ENCODE measurements at regions not wholly inside any gene's neighbourhood (a gene's known extent, or its start where the extent isn't known, plus 50 kb on each side); places are given as distances from the start of the nearest gene placed in this dataset.

DNA sequence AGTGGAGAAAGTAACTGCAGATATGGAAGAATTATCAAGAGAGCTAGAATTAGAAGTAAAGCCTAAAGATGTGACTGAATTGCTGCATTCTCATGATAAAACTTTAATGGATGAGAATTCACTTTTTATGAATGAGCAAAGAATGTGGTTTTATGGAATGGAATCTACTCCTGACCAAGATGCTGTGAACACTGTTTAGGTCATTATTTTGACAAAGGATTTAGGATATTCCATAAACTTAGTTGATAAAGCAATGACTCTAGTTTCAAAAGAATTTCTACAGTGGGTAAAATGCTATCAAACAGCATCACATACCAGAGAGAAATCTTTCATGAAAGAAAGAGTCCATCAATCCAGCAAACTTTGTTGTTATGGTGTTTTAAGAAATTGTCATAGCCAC is 1317.7 kb upstream of the ACVR2A start:
- no peaks in the 10 kb centered on the region for H3K79me2 ChIP-seq (ENCODE audit: low read depth)
- H3K4me1 ChIP-seq (replicated peaks; ENCODE audit: insufficient read depth) = no peaks in the 10 kb centered on the region
- BruUV-seq (replicated peaks) = no TSS peak
- H3K4me3 ChIP-seq = no peak overlapping the region
- H4K20me1 ChIP-seq (ENCODE audit: insufficient read depth) = no peaks in the 10 kb centered on the region
- ChIA-PET POLR2A (ENCODE audit: unreplicated experiment) (no interaction called here), CTCF (no interaction called here)
- DNase-seq = no peak
- no peaks in the 10 kb centered on the region for H3F3A ChIP-seq (ENCODE audit: insufficient read depth, low read depth)
- TF ChIP-seq EZH2 (IDR thresholded peaks at IDR 0.05; ENCODE audit: low read depth) = no peak
- TF ChIP-seq, protein P1, sequence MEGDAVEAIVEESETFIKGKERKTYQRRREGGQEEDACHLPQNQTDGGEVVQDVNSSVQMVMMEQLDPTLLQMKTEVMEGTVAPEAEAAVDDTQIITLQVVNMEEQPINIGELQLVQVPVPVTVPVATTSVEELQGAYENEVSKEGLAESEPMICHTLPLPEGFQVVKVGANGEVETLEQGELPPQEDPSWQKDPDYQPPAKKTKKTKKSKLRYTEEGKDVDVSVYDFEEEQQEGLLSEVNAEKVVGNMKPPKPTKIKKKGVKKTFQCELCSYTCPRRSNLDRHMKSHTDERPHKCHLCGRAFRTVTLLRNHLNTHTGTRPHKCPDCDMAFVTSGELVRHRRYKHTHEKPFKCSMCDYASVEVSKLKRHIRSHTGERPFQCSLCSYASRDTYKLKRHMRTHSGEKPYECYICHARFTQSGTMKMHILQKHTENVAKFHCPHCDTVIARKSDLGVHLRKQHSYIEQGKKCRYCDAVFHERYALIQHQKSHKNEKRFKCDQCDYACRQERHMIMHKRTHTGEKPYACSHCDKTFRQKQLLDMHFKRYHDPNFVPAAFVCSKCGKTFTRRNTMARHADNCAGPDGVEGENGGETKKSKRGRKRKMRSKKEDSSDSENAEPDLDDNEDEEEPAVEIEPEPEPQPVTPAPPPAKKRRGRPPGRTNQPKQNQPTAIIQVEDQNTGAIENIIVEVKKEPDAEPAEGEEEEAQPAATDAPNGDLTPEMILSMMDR (conservative IDR thresholded peaks at IDR 0.05) = no peak
- intact Hi-C loops (cut with micrococcal nuclease; ENCODE audit: unreplicated experiment) = no loop called here
- H2AFZ ChIP-seq = no peak overlapping the region
- no peaks in the 10 kb centered on the region for H3K27me3 ChIP-seq (ENCODE audit: insufficient read depth, low read depth)
- H3K36me3 ChIP-seq (ENCODE audit: low read depth) = no peaks in the 10 kb centered on the region
- H3K27ac ChIP-seq = no peak overlapping the region
- H3K4me2 ChIP-seq = no peak overlapping the region
- H3K9me3 ChIP-seq (ENCODE audit: insufficient read depth, low read depth) = no peaks in the 10 kb centered on the region
- H3K9me2 ChIP-seq (ENCODE audit: insufficient read depth) = no peaks in the 10 kb centered on the region

GRCh38 chr2:146523196-146523595 is 1321.6 kb upstream of the ACVR2A start:
- H3K4me1 ChIP-seq (replicated peaks; ENCODE audit: insufficient read depth) = no peaks in the 10 kb centered on the region
- no peak overlapping the region for H2AFZ ChIP-seq
- CTCF ChIA-PET = interaction anchor here (0.8 kb wide), 1 partner anchor 127 kb away, joined by 3 read pairs; no protein-coding TSS in a partner anchor
- DNase-seq = no peak
- H3K9me3 ChIP-seq (ENCODE audit: insufficient read depth, low read depth) = no peaks in the 10 kb centered on the region
- intact Hi-C loops (cut with micrococcal nuclease; ENCODE audit: unreplicated experiment) = loop anchor here (5.0 kb wide), 1 partner anchor 139 kb away; no protein-coding TSS in a partner anchor
- no peaks in the 10 kb centered on the region for H3K79me2 ChIP-seq (ENCODE audit: low read depth)
- POLR2A ChIA-PET (ENCODE audit: unreplicated experiment) = no interaction called here
- H3K4me2 ChIP-seq = no peak overlapping the region
- no peaks in the 10 kb centered on the region for H3K36me3 ChIP-seq (ENCODE audit: low read depth)
- no peak overlapping the region for H3K27ac ChIP-seq
- no peaks in the 10 kb centered on the region for H4K20me1 ChIP-seq (ENCODE audit: insufficient read depth)
- no peaks in the 10 kb centered on the region for H3F3A ChIP-seq (ENCODE audit: insufficient read depth, low read depth)
- H3K4me3 ChIP-seq = no peak overlapping the region
- no peak for TF ChIP-seq EZH2 (IDR thresholded peaks at IDR 0.05; ENCODE audit: low read depth)
- TF ChIP-seq, protein P1 (conservative IDR thresholded peaks at IDR 0.05) = peak; percentile 61
- BruUV-seq (replicated peaks) = no TSS peak
- no peaks in the 10 kb centered on the region for H3K27me3 ChIP-seq (ENCODE audit: insufficient read depth, low read depth)
- H3K9me2 ChIP-seq (ENCODE audit: insufficient read depth) = no peaks in the 10 kb centered on the region

DNA sequence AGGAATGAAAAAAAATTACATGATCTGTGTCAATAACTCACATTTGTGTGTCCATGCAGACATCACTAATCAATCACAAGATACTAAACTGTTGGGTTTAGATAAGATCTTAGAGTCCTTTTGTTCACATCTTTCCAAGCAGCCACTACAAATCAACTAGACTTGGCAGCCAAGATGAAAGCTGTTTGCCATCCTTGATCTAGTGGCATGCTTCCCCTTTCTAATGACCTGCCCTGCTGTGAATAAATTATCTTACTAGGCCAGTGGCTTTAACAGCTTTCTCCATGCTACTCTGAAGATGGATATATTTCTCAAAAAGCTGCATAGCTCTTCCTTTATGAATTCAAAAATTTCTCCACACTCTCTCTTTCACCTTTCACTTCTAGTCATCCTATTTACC is 1338.0 kb upstream of the ACVR2A start:
- no TSS peak for BruUV-seq (replicated peaks)

More for the DNA sequence above, 1338.0 kb upstream of the ACVR2A start:
- Histone ChIP-seq H3K9me3 (ENCODE audit: insufficient read depth, low read depth) (no peaks in the 10 kb centered on the region), H3K9me2 (ENCODE audit: insufficient read depth) (no peaks in the 10 kb centered on the region), H3K36me3 (ENCODE audit: low read depth) (no peaks in the 10 kb centered on the region), H3K27ac (no peak overlapping the region), H3K4me1 (replicated peaks; ENCODE audit: insufficient read depth) (no peaks in the 10 kb centered on the region), H2AFZ (no peak overlapping the region), H3K4me2 (no peak overlapping the region), H3K4me3 (no peak overlapping the region), H3F3A (ENCODE audit: insufficient read depth, low read depth) (no peaks in the 10 kb centered on the region), H4K20me1 (ENCODE audit: insufficient read depth) (no peaks in the 10 kb centered on the region), H3K27me3 (ENCODE audit: insufficient read depth, low read depth) (no peaks in the 10 kb centered on the region), H3K79me2 (ENCODE audit: low read depth) (no peaks in the 10 kb centered on the region)
- POLR2A ChIA-PET (ENCODE audit: unreplicated experiment) = no interaction called here
- TF ChIP-seq, protein P1 (conservative IDR thresholded peaks at IDR 0.05) = no peak
- no peak for TF ChIP-seq EZH2 (IDR thresholded peaks at IDR 0.05; ENCODE audit: low read depth)
- CTCF ChIA-PET = no interaction called here
- intact Hi-C loops (cut with micrococcal nuclease; ENCODE audit: unreplicated experiment) = no loop called here
- DNase-seq = no peak
